ENCODE measurements at regions not wholly inside any gene's neighbourhood (a gene's known extent, or its start where the extent isn't known, plus 50 kb on each side); places are given as distances from the start of the nearest gene placed in this dataset.

DNA sequence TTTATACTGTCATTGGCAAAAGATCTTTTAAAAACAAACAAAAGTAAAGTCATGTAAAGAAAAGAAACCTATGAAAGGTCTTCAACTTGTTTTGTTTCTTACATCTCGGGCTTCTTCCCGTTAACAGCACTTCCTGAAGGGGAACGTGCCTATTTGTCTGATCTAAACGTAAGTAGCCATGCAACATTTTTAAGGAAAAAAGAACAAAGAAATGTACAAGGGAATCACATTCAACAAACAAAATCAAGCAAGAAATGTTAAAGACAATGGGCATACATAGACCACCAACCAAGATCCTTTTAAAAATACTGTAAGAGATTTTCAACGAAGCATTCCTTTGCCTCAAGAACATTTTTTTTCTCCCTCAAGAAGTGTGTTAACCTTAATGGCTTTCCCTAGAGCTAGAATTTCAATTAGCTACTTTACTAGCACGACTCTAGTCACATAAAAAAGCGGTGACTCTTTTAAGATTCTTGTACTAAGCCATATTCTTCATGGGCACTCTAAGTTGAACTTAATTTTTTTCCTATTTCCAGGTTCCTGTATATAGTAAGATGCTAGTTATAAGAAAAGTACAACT lies 112.0 kb upstream of the TTC29 start:
- TF ChIP-seq, protein P1, sequence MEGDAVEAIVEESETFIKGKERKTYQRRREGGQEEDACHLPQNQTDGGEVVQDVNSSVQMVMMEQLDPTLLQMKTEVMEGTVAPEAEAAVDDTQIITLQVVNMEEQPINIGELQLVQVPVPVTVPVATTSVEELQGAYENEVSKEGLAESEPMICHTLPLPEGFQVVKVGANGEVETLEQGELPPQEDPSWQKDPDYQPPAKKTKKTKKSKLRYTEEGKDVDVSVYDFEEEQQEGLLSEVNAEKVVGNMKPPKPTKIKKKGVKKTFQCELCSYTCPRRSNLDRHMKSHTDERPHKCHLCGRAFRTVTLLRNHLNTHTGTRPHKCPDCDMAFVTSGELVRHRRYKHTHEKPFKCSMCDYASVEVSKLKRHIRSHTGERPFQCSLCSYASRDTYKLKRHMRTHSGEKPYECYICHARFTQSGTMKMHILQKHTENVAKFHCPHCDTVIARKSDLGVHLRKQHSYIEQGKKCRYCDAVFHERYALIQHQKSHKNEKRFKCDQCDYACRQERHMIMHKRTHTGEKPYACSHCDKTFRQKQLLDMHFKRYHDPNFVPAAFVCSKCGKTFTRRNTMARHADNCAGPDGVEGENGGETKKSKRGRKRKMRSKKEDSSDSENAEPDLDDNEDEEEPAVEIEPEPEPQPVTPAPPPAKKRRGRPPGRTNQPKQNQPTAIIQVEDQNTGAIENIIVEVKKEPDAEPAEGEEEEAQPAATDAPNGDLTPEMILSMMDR (IDR thresholded peaks at IDR 0.05) = no peak
- TF ChIP-seq POLR2A (IDR thresholded peaks at IDR 0.05) = no peak
